ENCODE measurements at regions not wholly inside any gene's neighbourhood (a gene's known extent, or its start where the extent isn't known, plus 50 kb on each side); places are given as distances from the start of the nearest gene placed in this dataset.

- TF ChIP-seq EZH2 (IDR thresholded peaks at IDR 0.05; ENCODE audit: insufficient read depth, poor library complexity, severe bottlenecking) (no peak), EZH2phosphoT487 (IDR thresholded peaks at IDR 0.05; ENCODE audit: insufficient read depth, low read depth) (no peak)
Measured at GRCh38 chr1:50328552-50328951, 94.7 kb downstream of the DMRTA2 start.

Data from GM23248 (cell line).